ENCODE measurements at regions not wholly inside any gene's neighbourhood (a gene's known extent, or its start where the extent isn't known, plus 50 kb on each side); places are given as distances from the start of the nearest gene placed in this dataset.

GRCh38 chr22:19625331-19626041 lies 88.8 kb upstream of the SEPTIN5 start:
- no peaks in the 10 kb centered on the region for H3K9me3 Mint-ChIP-seq
- no peak overlapping the region for H3K27ac Mint-ChIP-seq
- peaks cover 6% of the 10 kb centered on the region for H3K4me1 Mint-ChIP-seq
- ATAC-seq (replicated peaks) = no peak
- H3K27me3 Mint-ChIP-seq = no peaks in the 10 kb centered on the region
- no peak overlapping the region for H3K4me3 Mint-ChIP-seq
- H3K36me3 Mint-ChIP-seq (ENCODE audit: low read depth) = no peaks in the 10 kb centered on the region

GRCh38 chr22:19626042-19626587 lies 88.2 kb upstream of the SEPTIN5 start:
- Mint-ChIP-seq H3K27me3 (no peaks in the 10 kb centered on the region), H3K36me3 (ENCODE audit: low read depth) (no peaks in the 10 kb centered on the region), H3K9me3 (no peaks in the 10 kb centered on the region), H3K27ac (no peak overlapping the region), H3K4me3 (no peak overlapping the region), H3K4me1 (peaks cover 6% of the 10 kb centered on the region)
- no peak for ATAC-seq (replicated peaks)

- peaks cover 6% of the 10 kb centered on the region for H3K4me1 Mint-ChIP-seq
- no peak overlapping the region for H3K27ac Mint-ChIP-seq
- H3K36me3 Mint-ChIP-seq (ENCODE audit: low read depth) = no peaks in the 10 kb centered on the region
- ATAC-seq (replicated peaks) = no peak
- H3K27me3 Mint-ChIP-seq = no peaks in the 10 kb centered on the region
- H3K4me3 Mint-ChIP-seq = no peak overlapping the region
- H3K9me3 Mint-ChIP-seq = no peaks in the 10 kb centered on the region
These were observed 87.6 kb upstream of the SEPTIN5 start for GRCh38 chr22:19626666-19627065.

- no peak overlapping the region for H3K4me3 Mint-ChIP-seq
- H3K4me1 Mint-ChIP-seq = peaks cover 6% of the 10 kb centered on the region
- ATAC-seq (replicated peaks) = no peak
- no peak overlapping the region for H3K27ac Mint-ChIP-seq
- no peaks in the 10 kb centered on the region for H3K9me3 Mint-ChIP-seq
- no peaks in the 10 kb centered on the region for H3K36me3 Mint-ChIP-seq (ENCODE audit: low read depth)
- no peaks in the 10 kb centered on the region for H3K27me3 Mint-ChIP-seq
These were observed 86.1 kb upstream of the SEPTIN5 start for GRCh38 chr22:19628038-19628776.

DNA sequence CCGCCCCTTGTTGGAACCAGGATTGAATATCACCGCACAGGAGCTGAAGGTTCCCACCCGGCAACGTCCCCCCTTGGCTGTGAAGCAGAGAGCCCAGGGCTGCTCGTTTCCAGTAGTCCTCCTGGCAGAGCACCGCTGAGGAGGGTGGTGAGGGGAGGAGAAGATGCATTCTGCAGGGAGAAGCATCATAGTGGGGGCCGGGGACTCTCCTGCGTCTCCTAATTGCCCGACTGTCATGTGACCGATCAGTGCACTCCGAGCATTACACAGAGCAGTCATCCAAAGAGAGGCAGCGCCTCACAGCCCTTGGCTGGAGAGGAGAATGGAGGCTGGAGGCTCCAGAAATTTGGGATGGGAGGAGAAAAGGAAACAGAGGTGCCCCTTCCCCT lies 85.0 kb upstream of the SEPTIN5 start:
- Mint-ChIP-seq H3K4me1 (peaks cover 6% of the 10 kb centered on the region), H3K36me3 (ENCODE audit: low read depth) (no peaks in the 10 kb centered on the region), H3K4me3 (no peak overlapping the region), H3K27ac (no peak overlapping the region), H3K9me3 (no peaks in the 10 kb centered on the region), H3K27me3 (no peaks in the 10 kb centered on the region)
- ATAC-seq (replicated peaks) = no peak

DNA sequence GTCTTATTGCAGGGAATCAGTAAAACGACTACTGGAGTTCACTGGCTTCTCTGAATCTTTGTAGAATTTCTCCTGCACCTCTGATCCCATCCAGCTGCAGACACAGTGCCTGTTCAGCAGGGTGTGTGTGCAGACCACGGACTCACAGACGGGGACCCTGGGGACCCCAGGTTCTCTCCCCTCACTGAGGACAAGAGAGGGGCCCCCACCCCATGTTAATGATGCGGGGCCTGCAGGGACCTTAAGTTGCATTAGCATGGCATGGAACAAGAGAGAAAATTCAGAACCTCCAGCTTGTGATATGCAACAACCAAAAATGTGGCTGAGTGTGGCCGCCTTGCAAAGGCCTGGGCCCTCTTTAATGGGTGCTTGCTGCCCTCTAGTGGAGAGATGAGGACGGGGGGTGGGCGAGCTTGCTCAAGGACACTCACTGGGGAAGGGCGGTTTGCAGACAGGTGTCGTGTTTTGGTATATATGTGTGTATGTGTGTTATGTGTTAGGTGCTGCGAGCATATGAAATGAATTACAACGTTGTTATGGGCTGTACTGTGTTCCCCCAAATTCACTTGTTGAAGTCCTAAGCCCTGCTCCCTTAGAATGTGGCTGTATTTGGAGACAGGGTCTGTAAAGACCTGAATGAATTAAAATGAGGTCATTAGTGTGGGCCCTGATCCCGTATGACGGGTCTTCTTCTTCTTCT lies 84.4 kb upstream of the SEPTIN5 start:
- Mint-ChIP-seq H3K4me3 (no peak overlapping the region), H3K27ac (no peak overlapping the region), H3K27me3 (no peaks in the 10 kb centered on the region), H3K9me3 (no peaks in the 10 kb centered on the region), H3K4me1 (peaks cover 6% of the 10 kb centered on the region), H3K36me3 (ENCODE audit: low read depth) (no peaks in the 10 kb centered on the region)
- ATAC-seq (replicated peaks) = peak; percentile 93

GRCh38 chr22:19630614-19631013 lies 83.7 kb upstream of the SEPTIN5 start:
- H3K36me3 Mint-ChIP-seq (ENCODE audit: low read depth) = no peaks in the 10 kb centered on the region
- H3K4me3 Mint-ChIP-seq = no peak overlapping the region
- H3K27ac Mint-ChIP-seq = no peak overlapping the region
- no peak for ATAC-seq (replicated peaks)
- no peaks in the 10 kb centered on the region for H3K9me3 Mint-ChIP-seq
- no peaks in the 10 kb centered on the region for H3K27me3 Mint-ChIP-seq
- H3K4me1 Mint-ChIP-seq = peaks cover 6% of the 10 kb centered on the region

DNA sequence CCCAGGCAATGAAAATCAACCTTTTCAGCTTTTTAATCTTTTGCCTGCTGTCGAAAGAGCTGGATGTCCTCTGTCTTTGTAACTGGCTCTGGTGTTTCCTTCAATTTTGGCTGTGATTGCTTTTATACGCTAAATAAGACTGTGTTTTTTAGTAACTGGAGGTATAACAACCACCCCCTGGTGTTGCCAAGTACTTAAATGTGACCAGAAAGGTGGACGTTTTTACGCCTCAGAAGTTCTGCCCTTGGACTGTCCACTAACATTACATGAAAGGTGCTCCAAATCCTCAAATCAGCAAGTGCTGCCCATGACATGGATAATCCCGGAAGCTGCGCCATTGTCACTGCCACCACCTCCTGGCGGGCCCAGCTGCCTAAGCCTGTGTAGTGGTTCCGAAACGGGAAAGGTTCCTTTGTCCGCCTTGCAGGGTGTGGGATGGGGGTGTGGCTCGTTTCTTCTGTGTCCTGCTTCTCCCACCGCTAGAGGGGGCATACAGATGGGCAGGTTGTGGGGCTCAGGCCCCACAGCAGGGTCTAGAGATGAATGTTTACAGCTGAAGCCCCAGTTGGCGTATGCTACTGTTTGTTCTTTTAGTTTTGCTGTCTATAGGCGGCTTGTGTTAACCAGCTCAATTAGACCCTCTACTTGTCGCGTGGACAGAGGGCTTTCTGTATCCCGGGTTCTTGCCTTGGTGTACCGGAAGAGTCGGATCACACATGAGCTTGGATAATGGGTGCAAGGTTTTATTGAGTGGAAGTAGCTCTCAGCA lies 82.2 kb upstream of the SEPTIN5 start:
- Mint-ChIP-seq H3K27me3 (no peaks in the 10 kb centered on the region), H3K4me1 (peaks cover 6% of the 10 kb centered on the region), H3K36me3 (ENCODE audit: low read depth) (no peaks in the 10 kb centered on the region), H3K27ac (no peak overlapping the region), H3K9me3 (no peaks in the 10 kb centered on the region), H3K4me3 (no peak overlapping the region)
- ATAC-seq (replicated peaks) = no peak

GRCh38 chr22:19632668-19633148 lies 81.6 kb upstream of the SEPTIN5 start:
- ATAC-seq (replicated peaks) = no peak
- Mint-ChIP-seq H3K36me3 (ENCODE audit: low read depth) (no peaks in the 10 kb centered on the region), H3K27me3 (no peaks in the 10 kb centered on the region), H3K9me3 (no peaks in the 10 kb centered on the region), H3K4me1 (peaks cover 6% of the 10 kb centered on the region), H3K4me3 (no peak overlapping the region), H3K27ac (no peak overlapping the region)

- Mint-ChIP-seq H3K9me3 (no peaks in the 10 kb centered on the region), H3K36me3 (ENCODE audit: low read depth) (no peaks in the 10 kb centered on the region), H3K27me3 (no peaks in the 10 kb centered on the region), H3K4me3 (no peak overlapping the region), H3K27ac (no peak overlapping the region), H3K4me1 (peaks cover 6% of the 10 kb centered on the region)
- no peak for ATAC-seq (replicated peaks)
These were observed 79.9 kb upstream of the SEPTIN5 start for GRCh38 chr22:19634226-19634975.

DNA sequence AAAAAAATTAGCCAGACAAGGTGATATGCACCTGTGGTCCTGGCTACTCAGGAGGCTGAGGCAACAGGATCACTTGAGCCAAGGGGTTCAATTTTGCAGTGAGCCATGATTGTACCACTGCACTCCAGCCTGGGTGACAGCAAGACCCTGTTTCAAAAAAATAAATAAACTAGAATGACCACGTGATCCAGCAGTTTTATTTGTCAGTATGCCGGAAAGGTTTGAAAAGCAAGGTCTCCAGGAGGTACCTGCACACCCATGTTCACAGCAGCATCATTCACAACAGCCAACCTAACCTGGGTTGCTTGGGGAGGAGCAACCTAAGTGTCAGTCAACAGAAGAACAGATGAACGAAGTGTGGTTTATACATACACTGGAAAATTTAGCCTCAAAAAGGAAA lies 78.7 kb upstream of the SEPTIN5 start:
- H3K4me3 Mint-ChIP-seq = no peak overlapping the region
- H3K9me3 Mint-ChIP-seq = no peaks in the 10 kb centered on the region
- peaks cover 3% of the 10 kb centered on the region for H3K27me3 Mint-ChIP-seq
- ATAC-seq (replicated peaks) = no peak
- H3K36me3 Mint-ChIP-seq (ENCODE audit: low read depth) = no peaks in the 10 kb centered on the region
- H3K4me1 Mint-ChIP-seq = no peaks in the 10 kb centered on the region
- H3K27ac Mint-ChIP-seq = no peak overlapping the region

DNA sequence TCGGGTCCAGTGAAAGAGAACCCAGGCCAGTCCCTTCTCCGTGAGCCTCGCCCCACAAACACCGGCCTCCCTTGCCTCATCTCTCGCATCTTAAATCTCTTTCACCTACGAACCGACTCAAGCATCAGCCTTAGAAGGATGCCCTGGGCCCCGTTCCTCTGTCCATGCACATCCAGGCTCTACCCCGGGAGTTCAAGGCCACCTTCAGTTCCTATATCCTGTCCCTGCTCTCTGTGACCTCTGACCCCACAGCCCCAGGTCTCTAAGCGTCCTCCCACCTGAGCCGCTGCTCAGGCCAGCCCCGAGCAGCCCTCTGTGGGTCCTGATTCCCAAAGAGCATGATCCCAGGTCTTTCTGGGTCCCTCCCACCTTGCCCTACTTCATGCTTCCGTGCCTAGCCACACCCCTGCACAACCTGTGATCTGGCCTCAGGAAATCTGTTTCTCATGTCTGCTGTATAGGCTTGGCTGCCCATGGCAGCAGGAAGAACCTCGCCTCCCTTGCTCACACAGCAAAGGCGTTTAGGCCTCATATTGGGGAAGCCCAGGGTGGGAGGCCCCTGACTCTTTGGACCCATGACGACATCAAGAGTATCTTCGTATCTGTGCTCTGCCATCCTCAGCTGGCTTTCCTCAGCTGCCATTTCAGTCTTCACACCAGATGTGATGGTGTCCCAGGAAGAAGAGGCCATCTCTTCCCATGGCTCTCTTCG lies 77.5 kb upstream of the SEPTIN5 start:
- Mint-ChIP-seq H3K27me3 (peaks cover 6% of the 10 kb centered on the region), H3K4me3 (no peak overlapping the region), H3K4me1 (no peaks in the 10 kb centered on the region), H3K9me3 (no peaks in the 10 kb centered on the region), H3K27ac (no peak overlapping the region), H3K36me3 (ENCODE audit: low read depth) (no peaks in the 10 kb centered on the region)
- no peak for ATAC-seq (replicated peaks)
